Dedifferentiated amniotic fluid mesenchymal stem cell (primary cell): ENCODE measurements at regions not wholly inside any gene's neighbourhood (a gene's known extent, or its start where the extent isn't known, plus 50 kb on each side); places are given as distances from the start of the nearest gene placed in this dataset.
"Not testable (repeated sequence)": the region's sequence is repeated elsewhere in the genome, so short reads cannot be mapped to it uniquely, and the experiment has no call there.

Source experiments
- DNase-seq: peaks from one replicate; pipeline ENCODE4 v3.0.0-alpha.2; 2016; ENCODE audit errors: extremely low spot score

DNA sequence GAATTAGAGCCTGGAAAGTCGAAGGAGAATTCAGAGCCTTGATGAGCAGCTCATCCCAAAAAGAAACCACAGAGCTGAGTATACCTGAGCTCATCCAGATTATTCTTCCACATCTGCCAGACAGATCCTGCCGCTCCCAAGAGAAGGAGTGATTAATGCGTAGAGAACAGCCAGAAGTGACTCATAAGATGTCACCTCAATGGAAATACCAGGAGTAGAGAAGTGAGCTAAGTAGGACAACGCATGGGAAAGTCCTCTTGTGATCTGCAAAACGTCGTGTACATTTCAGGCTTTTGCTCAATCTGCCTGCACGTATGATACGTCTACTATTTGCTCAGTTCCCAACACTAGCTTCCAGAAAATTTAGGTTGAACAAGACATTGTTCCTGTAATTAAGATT, 230.5 kb upstream of the AUTS2 start:
- DNase-seq, result no peak

- no peak for DNase-seq
Observed at GRCh38 chr7:69373171-69374043, 224.9 kb upstream of the AUTS2 start.

- DNase-seq, result peak; percentile 85
Observed at GRCh38 chr7:69374044-69374425, 224.2 kb upstream of the AUTS2 start.

GRCh38 chr7:69377191-69377590, 221.1 kb upstream of the AUTS2 start:
- no peak for DNase-seq

DNA sequence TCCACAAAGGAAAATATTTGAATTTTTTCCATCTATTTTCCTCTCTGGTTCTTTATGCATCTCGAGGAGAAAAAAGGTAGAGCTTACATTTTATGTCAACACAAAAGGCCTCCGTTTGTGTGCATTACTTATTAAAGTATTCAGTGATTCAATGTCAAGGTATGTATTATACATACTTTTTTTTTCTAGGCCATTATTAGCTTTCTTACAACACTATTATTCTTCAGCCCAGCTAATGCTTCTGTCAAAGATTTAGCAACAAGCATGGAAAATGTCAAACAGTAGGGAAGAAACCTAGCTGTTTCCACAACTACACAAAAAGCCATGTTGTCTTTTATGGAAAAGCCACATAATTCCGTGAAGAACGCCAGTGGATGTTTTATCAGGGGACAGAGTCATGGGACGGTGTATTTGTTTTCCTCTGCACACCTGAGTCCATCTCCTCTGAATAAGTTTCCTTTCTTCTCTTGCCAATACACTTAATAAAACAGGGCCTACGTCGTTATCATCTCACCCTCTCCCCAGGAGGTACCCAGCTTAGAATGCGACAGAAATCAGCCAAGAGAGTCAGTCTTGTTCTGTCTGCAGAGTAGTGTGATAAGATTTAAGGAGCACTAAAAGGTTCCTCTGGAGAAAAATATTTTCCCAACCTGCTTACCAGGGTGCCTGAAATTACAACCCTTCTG, 209.7 kb upstream of the AUTS2 start:
- no peak for DNase-seq

GRCh38 chr7:69389216-69389615, 209.1 kb upstream of the AUTS2 start:
- DNase-seq, result no peak

DNA sequence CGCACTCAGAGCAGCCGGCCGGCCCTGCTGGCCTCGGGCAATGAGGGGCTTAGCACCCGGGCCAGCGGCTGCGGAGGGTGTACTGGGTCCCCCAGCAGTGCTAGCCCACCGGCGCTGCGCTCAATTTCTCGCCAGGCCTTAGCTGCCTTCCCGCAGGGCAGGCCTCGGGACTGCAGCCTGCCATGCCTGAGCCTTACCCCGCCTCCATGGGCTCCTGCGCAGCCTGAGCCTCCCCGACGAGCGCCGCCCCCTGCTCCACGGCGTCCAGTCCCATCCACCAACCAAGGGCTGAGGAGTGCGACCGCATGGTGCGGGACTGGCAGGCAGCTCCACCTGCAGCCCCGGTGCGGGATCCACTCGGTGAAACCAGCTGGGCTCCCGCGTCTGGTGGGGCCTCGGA, 204.4 kb upstream of the AUTS2 start:
- DNase-seq, result not testable (repeated sequence)

- DNase-seq, result peak; percentile 94
Observed at GRCh38 chr7:69395061-69395714, 203.1 kb upstream of the AUTS2 start.

- no peak for DNase-seq
Observed at GRCh38 chr7:69398986-69399385, 199.3 kb upstream of the AUTS2 start.

- peak; percentile 20 for DNase-seq
Observed at GRCh38 chr7:69399401-69399800, 198.9 kb upstream of the AUTS2 start.

DNA sequence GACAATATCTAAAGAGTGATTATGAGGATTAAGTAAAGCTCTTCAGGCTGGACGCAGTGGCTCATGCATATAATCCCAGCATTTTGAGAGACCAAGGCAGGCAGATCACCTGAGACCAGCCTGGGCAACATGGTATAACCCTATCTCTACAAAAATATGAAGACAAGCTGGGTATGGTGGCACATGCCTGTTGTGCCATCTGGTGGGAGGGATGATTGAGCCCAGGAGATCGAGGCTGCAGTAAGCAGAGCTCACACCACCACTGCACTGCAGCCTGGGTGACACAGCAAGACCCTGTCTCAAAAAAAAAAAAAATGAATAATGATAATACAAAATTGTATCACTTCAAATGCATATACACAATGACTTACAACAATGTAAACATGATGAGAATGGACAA, 195.6 kb upstream of the AUTS2 start:
- no peak for DNase-seq

DNA sequence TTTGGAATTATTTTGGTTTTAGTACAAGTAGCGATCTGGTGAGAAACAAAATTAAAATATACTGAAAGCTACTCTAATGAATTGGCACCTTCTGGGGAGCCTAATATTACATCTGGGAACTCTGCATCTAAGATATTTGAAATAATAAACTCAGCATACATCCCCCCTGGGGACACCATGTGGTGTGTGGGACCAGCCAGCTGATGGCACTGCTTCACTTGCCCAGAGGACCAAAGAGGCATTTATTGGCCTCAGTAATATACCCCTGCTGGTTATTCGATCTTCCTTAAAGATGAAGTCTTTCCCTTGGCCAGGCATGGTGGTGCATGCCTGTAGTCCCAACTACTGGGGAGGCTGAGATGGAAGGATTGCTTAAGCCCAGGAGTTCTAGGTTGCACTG, 195.1 kb upstream of the AUTS2 start:
- no peak for DNase-seq

DNA sequence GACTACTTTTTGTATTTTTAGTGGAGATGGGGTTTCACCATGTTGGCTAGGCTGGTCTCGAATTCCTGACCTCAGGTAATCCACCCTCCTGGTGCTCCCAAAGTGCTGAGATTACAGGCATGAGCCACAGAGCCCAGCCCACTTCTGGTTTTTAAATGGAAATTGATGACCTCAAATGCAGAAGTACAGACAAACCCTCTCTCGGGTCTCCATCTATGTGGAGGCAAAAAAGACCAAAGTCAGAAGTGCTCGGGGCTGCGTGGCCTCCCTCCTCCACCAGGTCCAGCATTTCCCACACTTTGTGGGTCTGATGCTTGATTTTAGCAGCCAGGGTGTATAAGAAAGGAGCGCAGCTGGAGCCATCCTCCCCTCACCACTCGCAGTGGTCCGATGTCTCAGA, 187.3 kb upstream of the AUTS2 start:
- no peak for DNase-seq

- DNase-seq, result no peak
Observed at GRCh38 chr7:69411466-69411865, 186.8 kb upstream of the AUTS2 start.

DNA sequence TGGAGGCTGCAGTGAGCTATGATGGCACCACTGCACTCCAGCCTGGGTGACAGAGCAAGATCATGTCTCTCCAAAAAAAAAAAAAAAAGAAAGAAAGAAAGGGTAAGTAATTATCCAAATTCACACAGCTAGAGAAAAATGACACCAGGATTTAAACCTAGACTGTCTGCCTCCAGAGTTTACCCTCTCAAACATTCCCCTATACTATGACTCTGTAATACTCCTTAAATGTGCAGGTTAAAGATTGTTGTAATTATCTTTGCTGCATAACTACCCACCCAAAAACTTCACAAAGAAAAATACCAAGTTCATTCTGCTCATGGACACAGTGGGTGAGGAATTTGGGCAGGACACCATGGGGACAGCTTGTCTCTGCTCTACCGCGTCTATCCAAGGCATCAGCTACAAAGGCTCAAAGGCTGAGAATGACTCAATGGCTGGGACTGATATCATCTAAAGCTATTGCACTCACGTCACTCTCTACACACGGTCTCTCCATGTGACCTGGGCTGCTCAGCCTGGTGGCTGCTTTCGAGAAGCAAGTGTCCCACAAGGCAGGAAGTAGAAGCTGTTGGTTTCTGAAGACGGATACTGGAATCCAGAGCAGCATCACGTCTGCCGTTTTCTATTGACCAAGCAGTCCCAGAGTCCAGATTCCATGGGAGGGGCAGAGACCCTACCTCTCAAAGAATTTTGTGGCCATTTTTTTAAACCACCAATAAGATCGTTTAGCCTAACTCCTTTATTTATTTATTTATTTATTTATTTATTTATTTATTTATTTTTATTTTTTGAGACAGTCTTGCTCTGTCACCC, 185.7 kb upstream of the AUTS2 start:
- peak; percentile 29 for DNase-seq

- DNase-seq, result no peak
Observed at GRCh38 chr7:69414555-69414954, 183.7 kb upstream of the AUTS2 start.

DNA sequence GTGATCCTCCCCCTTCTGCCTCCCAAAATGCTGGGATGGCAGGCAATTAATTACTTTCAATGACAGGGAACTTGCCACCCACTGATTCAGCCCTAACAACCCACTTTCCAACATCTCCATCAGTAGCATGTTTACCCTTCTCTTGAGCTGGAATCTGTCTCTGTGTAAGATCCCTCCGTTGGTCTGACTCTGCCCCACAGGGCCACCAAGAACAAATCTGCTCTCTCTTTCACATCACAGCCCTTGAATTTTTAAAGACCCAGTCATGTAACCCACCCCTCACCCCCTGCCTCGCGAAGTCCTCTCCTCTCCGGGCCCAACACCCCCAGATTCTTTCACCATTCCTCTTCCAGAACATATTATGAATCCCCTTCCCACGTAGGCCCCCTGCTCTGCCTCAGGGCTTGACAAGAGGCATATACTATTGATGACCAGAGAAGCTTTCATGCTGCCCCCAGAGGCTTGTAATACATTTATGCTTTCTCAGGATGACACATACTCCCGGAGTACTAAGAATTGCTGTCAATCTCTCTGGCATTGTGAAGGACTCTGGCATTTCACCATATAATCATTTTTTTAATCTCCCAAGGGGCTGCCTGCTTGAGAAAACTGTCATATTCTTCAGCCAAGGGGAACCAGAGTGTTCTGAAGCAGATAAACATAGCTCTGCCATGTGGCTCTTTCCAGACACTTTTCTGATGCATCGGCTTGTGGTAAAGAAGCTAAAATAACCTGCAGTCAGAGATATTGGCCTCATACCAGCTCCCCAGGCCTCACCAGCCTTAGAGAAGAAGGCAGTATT, 179.2 kb upstream of the AUTS2 start:
- DNase-seq, result no peak

DNA sequence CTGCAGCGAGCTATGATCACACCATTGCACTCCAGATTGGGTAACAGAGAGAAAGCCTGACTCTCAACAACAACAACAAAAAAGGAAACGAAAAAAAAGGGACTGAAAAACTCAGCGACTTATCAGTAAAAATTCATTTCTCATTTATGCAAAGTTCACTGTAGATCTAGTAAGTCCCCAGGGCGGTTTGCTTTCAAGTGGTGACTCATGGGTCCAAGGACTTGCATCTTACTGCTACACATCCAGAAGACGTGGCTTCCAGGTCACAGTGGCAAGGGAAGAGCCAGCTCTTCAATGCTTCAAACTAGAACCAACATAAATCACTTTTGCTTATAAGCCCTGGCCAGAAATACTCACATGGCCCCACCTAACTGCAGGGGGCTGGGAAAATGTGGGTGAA, 178.3 kb upstream of the AUTS2 start:
- no peak for DNase-seq

- DNase-seq, result no peak
Observed at GRCh38 chr7:69422574-69422985, 175.7 kb upstream of the AUTS2 start.

- no peak for DNase-seq
Observed at GRCh38 chr7:69426705-69427104, 171.6 kb upstream of the AUTS2 start.

GRCh38 chr7:69428089-69428488, 170.2 kb upstream of the AUTS2 start:
- no peak for DNase-seq
